LHCN-M2 (cell line): ENCODE measurements at regions not wholly inside any gene's neighbourhood (a gene's known extent, or its start where the extent isn't known, plus 50 kb on each side); places are given as distances from the start of the nearest gene placed in this dataset.
A peak's percentile ranks its signal among the peaks of the same experiment; 100 is the strongest.

Experiments used
- DNase-seq: peaks from one replicate; pipeline ENCODE4 v3.0.0-alpha.2; 2012; ENCODE audit warnings: low read depth

DNA sequence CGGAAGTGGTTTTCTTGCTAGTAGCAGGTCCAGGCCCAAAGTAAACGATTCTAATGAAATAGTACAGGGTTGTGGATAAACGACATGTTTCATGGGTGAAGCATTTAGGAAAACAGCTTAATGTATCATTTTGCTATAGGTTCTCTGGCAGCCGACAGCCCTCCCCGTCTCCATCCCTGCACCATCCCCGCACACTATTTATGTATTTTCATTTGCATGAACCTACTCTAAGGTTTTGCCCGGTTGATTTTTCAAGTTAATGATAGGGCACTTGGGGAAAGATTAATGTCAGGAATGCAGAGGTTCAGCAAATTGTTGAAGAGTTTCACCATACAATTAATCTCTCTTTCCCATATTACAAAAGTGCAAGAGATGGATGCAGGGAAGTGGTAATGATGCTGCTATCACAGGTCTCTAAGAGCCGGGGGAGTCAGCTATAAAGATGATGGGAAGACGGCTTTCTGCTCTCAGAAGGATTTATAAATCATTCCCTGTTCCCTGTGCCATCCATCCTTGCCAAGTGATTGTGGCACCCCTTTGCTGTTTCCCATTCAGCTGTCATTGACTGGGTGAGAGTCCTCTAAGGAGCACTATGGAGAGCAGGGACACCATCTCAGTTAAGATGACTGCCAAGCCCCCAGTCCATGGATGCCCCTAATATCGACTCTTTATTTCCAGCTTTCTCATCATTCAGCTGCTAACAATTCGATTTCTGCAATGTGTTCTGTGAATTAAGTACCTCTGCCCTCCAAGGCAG lies 186.3 kb downstream of the IRS2 start:
- no peak for DNase-seq

DNA sequence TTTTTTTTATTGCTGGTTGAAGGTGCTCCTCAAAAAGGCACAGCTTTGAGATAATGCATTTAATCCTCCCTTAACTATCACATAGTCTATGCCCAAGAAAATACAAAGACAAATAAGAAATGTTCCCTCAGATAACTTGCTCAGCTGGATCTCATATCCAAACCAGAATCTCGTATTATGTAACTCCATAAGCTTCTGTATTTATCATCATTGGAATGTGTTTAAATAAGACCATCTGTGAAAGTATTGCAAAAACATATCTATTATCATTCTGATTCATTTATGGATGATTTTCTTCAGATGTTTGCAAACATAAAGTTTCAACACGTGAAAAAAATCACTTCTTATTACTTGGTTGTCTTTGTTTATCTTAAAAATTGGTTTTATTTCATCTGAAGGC lies 190.9 kb downstream of the IRS2 start:
- no peak for DNase-seq

DNA sequence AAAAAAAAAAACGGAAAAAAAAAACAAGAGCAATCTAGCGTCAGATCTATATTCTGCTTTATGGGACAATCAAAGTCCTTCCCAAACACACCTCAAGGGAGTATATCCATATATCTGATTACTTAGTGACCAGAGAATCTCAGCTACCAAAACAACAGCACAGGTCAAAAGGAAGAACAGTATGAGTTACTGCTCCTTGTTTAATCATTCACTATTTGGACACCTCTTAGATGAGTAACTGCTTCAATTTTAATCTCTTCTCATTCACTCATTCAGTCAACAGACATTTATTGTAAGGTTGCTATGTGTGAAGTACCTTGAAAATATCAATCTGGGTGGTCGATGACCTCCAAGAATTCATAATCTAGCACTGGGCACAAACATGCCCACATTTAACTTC lies 193.2 kb downstream of the IRS2 start:
- DNase-seq = no peak

DNA sequence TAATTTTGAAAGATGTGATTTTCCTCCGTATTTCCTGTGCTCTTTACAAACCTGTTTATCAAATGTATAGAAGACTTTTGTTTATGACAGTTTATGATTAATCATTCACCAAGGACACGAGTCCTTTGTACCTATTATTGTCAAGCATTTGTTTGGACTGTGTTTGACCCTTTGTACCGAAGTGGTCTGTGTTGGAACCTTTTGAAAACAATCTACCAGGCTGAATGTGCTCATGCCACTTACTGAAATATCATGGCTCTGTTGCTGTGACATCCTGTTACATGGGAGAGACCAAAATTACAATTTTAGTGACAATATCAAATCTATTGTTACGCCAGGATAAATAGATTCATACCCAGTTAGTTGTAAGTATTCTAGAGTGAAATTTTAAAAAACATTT lies 193.6 kb downstream of the IRS2 start:
- no peak for DNase-seq

DNA sequence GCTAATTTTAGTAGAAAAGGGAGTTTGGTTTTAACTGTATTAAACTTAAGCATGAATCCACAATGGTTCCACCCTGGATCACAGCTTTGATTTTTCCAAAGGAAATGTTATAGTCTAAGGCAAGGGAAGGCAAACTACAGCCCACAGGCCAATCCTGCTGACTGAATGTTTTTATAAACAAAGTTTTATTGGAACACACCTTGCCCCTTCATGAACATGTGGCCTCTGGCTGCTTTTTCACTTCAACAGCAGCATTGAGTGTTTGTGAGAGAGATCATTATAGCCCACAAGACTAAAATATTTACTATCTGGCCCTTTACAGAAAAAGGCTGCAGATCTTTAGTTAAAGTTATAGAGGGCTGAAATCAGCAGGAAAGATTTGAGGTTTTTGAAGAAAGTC lies 198.7 kb downstream of the IRS2 start:
- no peak for DNase-seq

DNA sequence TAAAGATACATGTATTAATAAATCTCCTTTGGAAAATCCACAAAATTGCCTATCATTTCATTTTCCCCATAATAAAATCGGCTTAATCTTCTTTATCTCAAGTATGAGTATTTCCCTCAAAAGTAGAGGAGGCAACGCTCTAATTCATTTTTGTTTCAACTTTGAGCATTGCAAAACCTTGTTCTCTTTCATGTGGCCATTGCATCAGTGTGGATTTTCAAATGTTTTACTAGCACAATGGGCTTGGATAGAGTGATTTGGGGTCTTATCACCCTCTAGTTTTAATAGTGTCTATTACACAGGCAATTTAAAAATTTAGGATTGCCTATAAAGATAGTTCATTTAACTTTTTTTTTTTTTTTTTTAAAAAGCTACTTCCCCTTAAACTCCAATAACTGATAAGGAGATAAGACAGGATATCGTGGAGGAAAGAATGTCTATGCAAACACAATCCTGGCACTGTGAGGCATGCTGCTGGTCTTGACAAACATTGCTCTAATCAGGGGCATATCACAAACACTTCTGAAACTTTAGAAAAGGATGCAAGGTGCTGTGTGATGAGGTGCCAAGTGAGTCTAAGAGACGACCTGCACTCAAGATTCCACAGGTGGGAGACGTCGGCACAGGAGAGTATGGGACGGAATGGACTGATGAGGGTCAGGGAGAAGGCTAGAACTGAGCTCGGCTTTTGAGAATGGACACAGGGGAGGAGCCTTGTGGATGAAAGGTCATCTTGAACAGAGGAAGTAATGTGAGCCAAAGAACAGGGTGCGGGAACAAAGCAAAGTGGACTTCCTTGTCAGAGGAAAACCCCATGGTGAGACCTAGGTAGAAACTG lies 199.7 kb downstream of the IRS2 start:
- no peak for DNase-seq

DNA sequence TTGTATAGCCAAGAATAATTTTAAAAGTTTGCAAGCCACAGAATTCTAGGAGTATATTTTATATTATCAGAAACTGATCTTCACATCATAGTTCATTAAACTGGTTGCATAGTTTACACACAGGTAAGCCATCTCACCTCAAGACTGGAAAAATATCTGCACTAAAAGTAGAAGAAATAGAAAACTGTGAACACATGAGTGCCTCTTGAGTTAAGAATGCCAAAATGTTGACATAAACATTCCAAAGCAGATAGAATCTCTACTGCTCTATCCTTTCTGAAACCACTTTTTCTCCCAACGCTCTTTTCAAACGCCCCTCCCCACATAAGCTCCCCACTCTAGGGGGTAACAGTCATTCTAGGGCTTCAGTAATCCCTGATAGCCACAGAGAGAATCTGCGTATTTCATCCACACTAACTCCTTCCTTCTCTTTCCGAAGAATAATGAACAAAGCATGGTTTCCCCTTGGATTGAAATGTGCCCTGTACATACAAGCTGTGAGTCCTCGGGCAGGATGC lies 201.5 kb downstream of the IRS2 start:
- DNase-seq = no peak

DNA sequence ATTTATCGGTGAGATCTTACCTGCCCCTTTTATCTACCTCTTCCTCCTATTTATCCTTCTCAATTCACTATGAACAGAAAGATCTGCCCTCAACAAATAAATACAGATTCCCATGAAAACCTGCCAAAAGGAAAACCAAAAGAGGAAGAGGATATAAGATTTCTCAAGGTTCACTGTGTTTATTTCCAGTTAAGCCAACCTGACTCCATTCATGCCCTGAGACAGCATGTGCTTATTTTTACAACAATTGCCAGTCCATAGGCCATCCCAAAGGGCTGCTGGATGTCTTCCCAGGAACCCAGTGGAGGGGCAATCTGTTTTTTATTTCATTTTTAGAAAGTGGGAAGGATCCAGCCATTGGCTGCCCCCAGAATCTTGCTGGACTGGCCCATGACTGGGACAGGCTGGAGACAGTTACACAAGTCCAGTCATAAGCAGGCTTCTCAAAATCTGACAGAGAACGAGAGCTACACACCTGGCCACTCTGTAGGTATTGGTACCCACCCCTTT lies 209.1 kb downstream of the IRS2 start:
- no peak for DNase-seq

DNA sequence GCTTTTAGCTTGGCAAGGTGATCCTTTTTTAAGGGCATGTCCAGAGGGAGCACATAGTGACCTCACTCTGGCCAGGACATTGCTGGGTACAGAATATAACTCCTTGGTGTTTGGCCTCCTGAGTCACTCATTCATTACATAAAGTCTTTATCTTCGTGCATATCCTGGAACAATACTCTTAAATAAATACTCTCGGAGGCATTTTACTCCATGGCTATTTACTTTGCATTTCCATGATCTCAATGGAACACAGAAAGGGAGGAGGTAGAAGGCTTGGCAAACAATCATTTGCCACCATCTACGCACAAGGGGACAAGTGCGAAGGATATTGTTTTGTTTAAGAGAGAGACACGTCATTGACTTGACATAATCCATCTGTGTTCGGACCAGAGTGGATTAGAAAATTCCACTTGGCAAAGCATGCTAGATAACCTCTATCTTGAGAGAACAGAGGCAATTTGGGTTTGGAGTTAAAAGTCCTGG lies 210.0 kb downstream of the IRS2 start:
- DNase-seq = no peak

DNA sequence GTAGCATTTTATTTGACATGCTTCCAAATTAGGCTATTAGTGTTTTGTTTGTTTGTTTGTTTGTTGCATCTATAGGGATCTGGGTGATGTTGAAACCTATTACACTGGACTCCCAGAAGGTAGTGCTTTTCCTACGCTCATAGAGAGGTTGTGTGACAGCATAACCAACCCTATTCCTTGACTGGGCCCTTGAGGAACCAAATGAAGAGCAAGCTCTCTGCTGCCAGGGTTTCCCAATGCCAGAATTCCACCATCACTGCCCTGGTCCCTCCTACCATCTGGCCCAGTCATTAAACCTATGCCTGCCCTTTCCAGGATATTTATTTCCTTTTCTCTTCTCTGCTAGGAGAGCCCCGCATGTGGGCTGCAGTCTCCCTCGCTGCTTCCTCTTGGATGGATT lies 210.6 kb downstream of the IRS2 start:
- DNase-seq = no peak

DNA sequence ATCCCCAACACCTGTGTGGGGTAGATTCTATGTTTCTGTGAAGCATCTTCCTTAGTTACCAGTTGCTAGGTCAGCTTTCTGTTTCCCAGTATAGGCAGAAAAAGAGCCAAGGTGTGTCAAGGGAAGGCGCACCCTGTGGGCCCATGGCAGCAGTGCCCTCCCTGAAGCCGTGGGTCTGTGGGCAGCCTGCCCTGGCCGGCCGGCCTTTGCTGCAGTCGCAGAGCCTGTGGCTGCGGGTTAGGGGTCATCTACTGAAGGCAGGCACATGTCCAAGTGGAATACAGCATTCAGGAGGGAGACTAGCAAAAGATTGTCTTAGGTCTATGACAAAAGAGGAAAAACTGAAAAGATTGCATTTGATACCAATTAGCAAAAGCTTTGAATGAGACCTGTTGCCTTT lies 214.0 kb downstream of the IRS2 start:
- DNase-seq = no peak

DNA sequence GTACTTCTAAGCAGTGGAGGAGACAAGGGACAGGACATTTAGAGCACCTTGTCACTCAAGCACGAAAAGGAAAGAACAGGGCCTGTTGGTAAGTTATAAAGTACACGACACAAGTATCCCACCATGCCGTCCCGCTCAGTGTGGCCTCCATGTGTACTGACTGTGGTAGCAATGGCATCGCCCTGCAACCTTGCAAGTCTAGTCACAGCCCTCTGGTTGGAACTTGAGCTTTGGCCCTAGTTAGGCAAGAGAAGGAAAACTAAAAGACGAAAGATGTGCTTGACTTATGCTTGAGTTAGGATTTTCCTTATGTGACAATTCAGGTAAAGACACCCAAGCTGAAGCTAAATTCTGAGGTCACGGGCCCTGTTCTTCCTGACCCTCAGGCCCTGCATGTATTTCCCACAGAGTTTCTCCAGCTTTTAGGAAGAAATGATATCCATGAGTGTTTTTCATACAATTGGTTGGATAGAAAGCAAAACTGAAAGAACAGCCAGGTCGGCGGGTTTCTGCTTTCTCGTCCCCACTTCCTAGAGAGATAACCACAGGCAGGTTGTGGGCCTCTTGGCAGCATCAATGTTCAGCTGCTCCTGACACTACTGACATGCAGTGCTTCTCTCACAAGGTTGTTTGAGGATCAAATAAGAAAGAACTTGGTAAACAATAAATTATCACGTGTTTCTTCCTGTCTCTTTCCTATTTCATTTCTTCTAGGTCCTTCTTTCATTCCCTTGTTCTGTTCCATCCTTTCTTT lies 216.2 kb downstream of the IRS2 start:
- DNase-seq = no peak

DNA sequence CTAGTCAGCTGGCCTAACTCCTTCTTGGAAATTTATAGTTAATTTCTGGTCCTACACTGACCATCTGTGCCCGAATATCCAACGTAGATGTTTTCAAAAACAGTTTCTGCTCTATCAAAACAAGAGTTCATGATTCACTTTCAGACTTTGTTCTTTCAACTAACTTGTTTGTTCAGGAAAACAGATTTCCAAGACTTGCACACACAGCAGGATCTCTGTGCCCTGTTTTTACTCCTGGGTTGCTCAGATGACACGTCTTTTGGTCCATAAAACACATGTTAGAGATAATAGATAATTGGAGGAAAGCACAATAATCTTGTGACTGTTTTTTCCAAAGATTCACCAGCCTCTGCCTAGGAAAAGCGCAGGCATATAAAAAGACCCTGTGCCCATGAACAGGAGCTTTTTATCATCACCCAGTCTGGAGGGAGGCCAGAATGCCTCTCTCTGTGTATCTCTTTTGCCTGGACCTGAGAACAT lies 218.0 kb downstream of the IRS2 start:
- peak; percentile 4 for DNase-seq

DNA sequence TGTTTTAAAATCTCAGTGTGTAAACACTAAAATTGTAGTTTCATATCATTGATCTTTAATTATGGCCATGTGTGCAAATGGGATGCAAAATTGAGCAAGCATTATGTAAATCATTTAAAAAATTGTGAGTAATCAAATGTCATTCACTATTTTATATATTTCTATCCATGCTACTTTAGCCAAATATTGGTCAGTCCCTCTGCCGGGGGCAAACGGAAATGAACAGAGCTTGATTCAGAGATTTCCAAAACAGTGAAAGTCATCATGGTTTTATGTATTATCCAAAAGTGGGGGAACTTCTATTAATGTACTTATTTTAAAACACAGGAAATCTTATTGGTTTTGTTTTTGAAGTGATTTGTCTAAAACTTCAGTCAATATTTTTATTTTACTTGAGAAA lies 219.1 kb downstream of the IRS2 start:
- no peak for DNase-seq

DNA sequence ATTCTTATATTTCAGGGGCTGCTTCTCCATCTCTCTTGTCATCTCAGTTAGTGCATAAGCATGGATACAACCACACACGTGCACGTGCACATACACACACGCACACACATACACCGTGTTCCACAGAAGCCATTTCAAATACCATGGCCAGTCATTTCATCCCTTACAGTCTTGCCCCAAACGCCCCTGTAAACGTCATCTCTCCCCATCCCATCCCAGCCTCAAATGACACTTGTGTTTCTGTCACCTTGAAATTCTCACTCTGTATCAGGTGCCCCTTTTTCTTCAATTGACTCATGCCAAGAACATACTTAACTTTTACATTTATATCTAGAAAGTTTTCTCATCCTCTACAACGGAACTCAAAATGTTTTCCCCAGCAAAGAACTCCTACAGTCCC lies 220.5 kb downstream of the IRS2 start:
- DNase-seq = no peak

DNA sequence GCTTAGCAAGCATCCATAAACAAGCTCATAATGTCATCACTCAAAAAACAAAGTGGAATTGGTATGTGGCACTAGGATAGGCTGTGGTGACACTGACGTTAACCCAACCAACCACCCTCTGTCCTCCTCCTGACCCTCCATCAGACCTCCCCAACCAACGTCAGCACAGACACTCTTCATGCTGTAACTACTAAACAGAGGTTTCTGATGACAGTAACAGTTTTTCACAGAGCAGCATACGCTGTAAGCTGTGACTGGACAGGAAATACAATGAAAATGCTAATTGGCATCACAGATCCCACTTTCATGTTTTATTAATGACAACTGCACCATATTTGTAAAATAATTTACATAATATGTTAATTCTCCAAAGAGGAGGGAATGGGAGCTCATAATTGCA lies 238.0 kb downstream of the IRS2 start:
- no peak for DNase-seq

DNA sequence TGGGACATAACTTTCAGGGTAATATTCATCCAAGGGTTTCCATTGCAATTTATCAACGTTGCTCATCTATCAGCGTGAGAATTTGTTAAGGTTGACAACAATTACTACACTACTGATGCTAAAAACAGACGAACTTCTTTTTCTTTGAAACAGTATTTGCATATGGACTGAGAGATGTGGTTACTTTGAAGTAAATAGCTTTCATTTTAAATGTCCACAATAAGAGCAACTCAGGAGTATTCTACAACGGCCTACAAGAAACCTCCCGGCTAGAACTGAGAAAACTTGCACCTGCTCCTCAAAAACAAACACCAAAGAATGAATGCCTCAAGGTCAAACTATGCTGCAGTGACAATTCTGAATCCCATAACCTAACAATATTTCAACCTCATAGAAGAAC lies 238.4 kb downstream of the IRS2 start:
- no peak for DNase-seq

DNA sequence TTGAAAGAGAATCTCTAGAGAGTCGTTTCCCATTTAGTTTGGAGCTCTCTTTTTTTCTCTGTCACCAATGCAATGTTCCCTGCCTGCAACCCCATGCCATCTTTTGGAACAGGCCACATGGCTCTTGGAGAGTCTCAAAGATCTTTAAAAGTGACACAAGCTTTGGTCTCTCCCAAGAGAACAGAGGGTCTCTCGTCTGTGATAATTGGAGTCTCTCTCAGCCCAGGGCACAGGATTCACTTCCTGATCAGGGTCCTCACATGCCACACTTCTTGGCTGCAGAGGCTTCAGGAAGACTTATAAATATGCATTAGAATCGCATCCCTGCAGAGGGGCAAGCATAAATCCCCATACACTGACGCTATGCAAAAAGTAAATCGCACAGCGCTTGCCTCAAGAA lies 240.5 kb downstream of the IRS2 start:
- no peak for DNase-seq

DNA sequence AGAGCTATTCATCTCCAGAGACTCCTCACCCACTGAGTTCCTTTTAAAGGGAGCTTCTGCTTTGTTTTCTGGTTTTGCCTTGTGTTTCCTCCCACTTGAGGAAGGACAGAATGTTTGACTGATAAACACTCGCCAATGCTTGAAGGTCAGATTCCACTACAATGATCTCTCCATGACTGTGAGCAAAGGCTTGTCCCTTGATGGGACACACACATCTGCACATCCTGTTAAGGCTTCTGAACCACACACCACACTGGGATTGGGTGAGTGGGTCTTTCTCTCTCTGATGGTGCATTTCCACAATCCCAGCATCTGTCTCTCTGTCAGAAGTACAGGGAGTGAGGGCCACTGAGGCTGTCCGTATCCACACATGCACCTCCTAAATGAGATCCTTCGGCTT lies 245.3 kb downstream of the IRS2 start:
- no peak for DNase-seq

DNA sequence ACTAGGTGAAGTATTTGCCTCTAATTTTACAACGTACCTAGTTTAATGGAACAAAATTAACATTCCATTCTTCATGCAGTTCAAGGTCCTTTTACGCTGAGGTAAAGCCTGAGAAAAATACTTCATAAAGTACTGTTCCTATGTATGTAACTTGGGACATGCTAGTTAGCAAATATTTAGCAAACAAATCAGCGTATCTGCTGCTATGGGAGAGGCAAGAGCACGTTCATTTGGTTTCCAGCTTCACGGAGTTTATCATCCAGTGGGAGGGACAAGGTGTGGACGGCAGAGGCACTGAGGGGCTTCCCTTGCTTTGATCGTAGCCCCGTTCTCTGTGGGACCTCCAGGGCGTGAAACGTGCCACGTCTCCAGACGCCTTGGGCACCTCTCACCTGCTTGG lies 248.8 kb downstream of the IRS2 start:
- DNase-seq = no peak

DNA sequence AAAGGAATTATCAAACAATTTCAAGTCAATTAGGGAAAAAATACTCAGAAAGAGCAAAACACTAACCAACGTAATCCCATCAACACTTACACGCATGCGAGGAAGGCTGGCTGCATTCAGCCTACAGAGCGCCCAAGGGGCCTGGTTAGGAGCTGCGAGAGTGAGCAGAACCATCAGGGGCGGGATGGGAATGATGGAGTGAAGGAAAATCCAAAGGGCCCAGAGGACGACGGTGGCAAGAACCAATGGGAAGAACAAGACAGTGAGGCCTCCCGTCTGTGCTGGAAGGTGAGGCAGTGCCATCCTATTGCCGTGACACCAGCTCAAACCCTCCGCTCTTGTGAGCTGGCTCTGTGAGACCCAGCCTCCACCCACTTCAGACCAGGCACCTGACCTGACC lies 253.0 kb downstream of the IRS2 start:
- DNase-seq = no peak

DNA sequence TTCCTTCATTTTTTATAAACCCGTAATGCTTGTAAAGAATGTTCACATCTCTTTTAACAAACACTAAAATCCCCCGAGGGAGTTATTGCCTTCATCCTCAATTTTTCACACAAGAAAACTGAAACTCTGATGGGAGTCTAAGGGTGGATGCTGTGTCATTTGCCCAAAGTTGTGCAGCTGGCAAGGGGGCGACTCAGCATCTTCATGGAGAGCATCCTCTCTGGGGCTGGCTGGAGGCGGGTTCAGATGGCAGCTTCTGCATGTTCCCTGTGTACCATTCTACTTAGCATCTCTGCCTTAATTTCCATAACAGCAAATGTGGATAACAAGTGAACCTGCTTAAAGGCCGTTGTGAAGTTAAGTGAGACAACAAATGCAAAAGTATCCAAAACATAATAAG lies 256.4 kb downstream of the IRS2 start:
- peak; percentile 5 for DNase-seq
